MM.1S (cell line): ENCODE measurements at regions not wholly inside any gene's neighbourhood (a gene's known extent, or its start where the extent isn't known, plus 50 kb on each side); places are given as distances from the start of the nearest gene placed in this dataset.

Source experiments
- EZH2 ChIP-seq: fragments of 300-600 bp; sonication (generic); optimal IDR thresholded peaks from 2 replicates; pipeline ENCODE3; 2017; ENCODE audit warnings: low read depth, mild to moderate bottlenecking, antibody characterized with exemption, low read length, mixed read lengths
- EZH2phosphoT487 ChIP-seq: fragments of 300-600 bp; sonication (generic); IDR thresholded peaks from 2 replicates; pipeline ENCODE4 v1.6.1; 2018; ENCODE audit warnings: antibody characterized with exemption, low read length
- TF ChIP-seq, protein P1 (sequence below): fragments of 300-600 bp; sonication (generic); IDR thresholded peaks from 2 replicates; pipeline ENCODE4 v1.5.1; 2016; ENCODE audit warnings: antibody characterized with exemption, low read length, mixed read lengths

DNA sequence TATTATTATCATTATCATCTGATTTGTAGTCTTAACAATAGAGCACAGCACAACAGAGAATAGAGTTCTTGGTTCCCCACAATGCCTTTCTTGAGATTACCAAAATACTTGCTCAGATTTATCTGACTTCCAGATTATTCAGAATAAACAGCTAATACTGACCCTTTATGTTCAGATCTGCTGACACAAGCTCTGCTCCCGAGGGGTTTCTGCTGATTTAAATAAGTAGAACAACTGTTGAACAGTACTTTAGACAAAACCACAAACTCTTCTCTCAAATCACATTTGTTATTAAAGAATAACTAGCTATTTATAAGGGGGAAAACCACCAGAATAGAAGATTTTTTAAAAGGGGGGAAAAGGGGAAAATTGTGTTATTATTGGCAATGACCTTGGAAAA, 380.2 kb upstream of the ATP11B start:
- TF ChIP-seq, protein P1, sequence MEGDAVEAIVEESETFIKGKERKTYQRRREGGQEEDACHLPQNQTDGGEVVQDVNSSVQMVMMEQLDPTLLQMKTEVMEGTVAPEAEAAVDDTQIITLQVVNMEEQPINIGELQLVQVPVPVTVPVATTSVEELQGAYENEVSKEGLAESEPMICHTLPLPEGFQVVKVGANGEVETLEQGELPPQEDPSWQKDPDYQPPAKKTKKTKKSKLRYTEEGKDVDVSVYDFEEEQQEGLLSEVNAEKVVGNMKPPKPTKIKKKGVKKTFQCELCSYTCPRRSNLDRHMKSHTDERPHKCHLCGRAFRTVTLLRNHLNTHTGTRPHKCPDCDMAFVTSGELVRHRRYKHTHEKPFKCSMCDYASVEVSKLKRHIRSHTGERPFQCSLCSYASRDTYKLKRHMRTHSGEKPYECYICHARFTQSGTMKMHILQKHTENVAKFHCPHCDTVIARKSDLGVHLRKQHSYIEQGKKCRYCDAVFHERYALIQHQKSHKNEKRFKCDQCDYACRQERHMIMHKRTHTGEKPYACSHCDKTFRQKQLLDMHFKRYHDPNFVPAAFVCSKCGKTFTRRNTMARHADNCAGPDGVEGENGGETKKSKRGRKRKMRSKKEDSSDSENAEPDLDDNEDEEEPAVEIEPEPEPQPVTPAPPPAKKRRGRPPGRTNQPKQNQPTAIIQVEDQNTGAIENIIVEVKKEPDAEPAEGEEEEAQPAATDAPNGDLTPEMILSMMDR: no peak
- TF ChIP-seq EZH2 (no peak), EZH2phosphoT487 (no peak)
